IMR-90 (cell line): ENCODE measurements at regions not wholly inside any gene's neighbourhood (a gene's known extent, or its start where the extent isn't known, plus 50 kb on each side); places are given as distances from the start of the nearest gene placed in this dataset.

Source experiments
- ATAC-seq: fragments of 200-7000 bp; cut with Tn5 transposase; 2 replicates; pipeline ENCODE4 v1.9.1; 2020; ENCODE audit warnings: low read depth, mild to moderate bottlenecking, moderate library complexity
- BruUV-seq: library from RNA; stranded (reverse); fragments of 400-500 nt; replicated peaks from 2 replicates; lab custom pipeline; 2021; lab: Mats Ljungman, UMichigan
- CTCF ChIA-PET: fragments of 300-600 bp; formaldehyde crosslinking; extraction: SDS; loops from one replicate; lab custom pipeline; 2021; ENCODE audit warnings: antibody characterized with exemption; lab: Yijun Ruan, JAX
- POLR2A ChIA-PET: fragments of 300-600 bp; sonication (Branson Sonifier 250); formaldehyde crosslinking; loops from one replicate; lab custom pipeline; 2022; ENCODE audit warnings: antibody characterized with exemption; ENCODE audit not compliant: unreplicated experiment; lab: Charles Lee
- DNase-seq: peaks from one replicate; pipeline ENCODE4 v3.0.0; 2013
- H2AFZ ChIP-seq: replicated peaks from 2 replicates; pipeline ENCODE3; 2013; ENCODE audit warnings: low read length, mild to moderate bottlenecking; ENCODE audit not compliant: poor library complexity
- H2AK5ac ChIP-seq: 2 replicates; pipeline ENCODE4 v1.6.1; 2013; ENCODE audit warnings: low read depth, low read length, inconsistent platforms
- H2AK9ac ChIP-seq: replicated peaks from 2 replicates; pipeline ENCODE3; 2013; ENCODE audit warnings: mild to moderate bottlenecking, low read depth, low read length, moderate library complexity; ENCODE audit not compliant: poor library complexity
- H2BK120ac ChIP-seq: 2 replicates; pipeline ENCODE4 v1.6.1; 2013; ENCODE audit warnings: low read depth, low read length, inconsistent platforms
- H2BK15ac ChIP-seq: 3 replicates; pipeline ENCODE4 v1.6.1; 2013; ENCODE audit warnings: low read depth, low read length, inconsistent platforms
- H2BK20ac ChIP-seq: 2 replicates; pipeline ENCODE4 v1.6.1; 2013; ENCODE audit warnings: low read depth, mild to moderate bottlenecking, inconsistent platforms, low read length, moderate library complexity
- H2BK5ac ChIP-seq: 2 replicates; pipeline ENCODE4 v1.6.1; 2013; ENCODE audit warnings: mild to moderate bottlenecking, low read depth, low read length, inconsistent platforms; ENCODE audit not compliant: poor library complexity, severe bottlenecking
- H3K14ac ChIP-seq: replicated peaks from 2 replicates; pipeline ENCODE4 v1.6.1; 2013; ENCODE audit warnings: low read depth, low read length, inconsistent platforms
- H3K18ac ChIP-seq: 2 replicates; pipeline ENCODE4 v1.6.1; 2013; ENCODE audit warnings: low read depth, low read length, control low read depth
- H3K23ac ChIP-seq: 2 replicates; pipeline ENCODE4 v1.6.1; 2013; ENCODE audit warnings: low read depth, low read length, inconsistent platforms
- H3K27ac ChIP-seq: 2 replicates; pipeline ENCODE4 v1.5.1; 2013; ENCODE audit warnings: mild to moderate bottlenecking, control low read depth, low read length; ENCODE audit not compliant: insufficient read depth
- H3K27me3 ChIP-seq: 2 replicates; pipeline ENCODE4 v1.6.1; 2013; ENCODE audit warnings: low read length; ENCODE audit not compliant: control insufficient read depth, insufficient read depth
- H3K36me3 ChIP-seq: 2 replicates; pipeline ENCODE4 v1.6.1; 2013; ENCODE audit warnings: low read length, mixed read lengths; ENCODE audit not compliant: control insufficient read depth, insufficient read depth
- H3K4ac ChIP-seq: 2 replicates; pipeline ENCODE4 v1.6.1; 2013; ENCODE audit warnings: low read depth, low read length, inconsistent platforms
- H3K4me1 ChIP-seq: 2 replicates; pipeline ENCODE4 v1.6.1; 2013; ENCODE audit warnings: low read length, mixed read lengths; ENCODE audit not compliant: control insufficient read depth, insufficient read depth
- H3K4me2 ChIP-seq: 2 replicates; pipeline ENCODE4 v1.6.1; 2013; ENCODE audit warnings: low read depth, mild to moderate bottlenecking, control low read depth, low read length, moderate library complexity
- H3K4me3 ChIP-seq: 2 replicates; pipeline ENCODE4 v1.5.1; 2013; ENCODE audit warnings: low read depth, mild to moderate bottlenecking, control low read depth, low read length, moderate library complexity; ENCODE audit not compliant: insufficient read depth
- H3K56ac ChIP-seq: 2 replicates; pipeline ENCODE4 v1.6.1; 2013; ENCODE audit warnings: low read length, inconsistent platforms; ENCODE audit not compliant: insufficient read depth; ENCODE audit errors: extremely low read depth
- H3K79me1 ChIP-seq, 2 experiments: 2 replicates each; pipeline ENCODE4 v1.6.1; 2013; ENCODE audit warnings: low read length in 2 of 2, inconsistent platforms in 1 of 2, low read depth in 1 of 2
- H3K9ac ChIP-seq: 2 replicates; pipeline ENCODE4 v1.6.1; 2013; ENCODE audit warnings: low read depth, low read length, control low read depth
- H3K9me1 ChIP-seq: 2 replicates; pipeline ENCODE4 v1.6.1; 2013; ENCODE audit warnings: low read length, inconsistent platforms; ENCODE audit not compliant: insufficient read depth
- H3K9me3 ChIP-seq: 2 replicates; pipeline ENCODE4 v1.6.1; 2013; ENCODE audit warnings: low read length; ENCODE audit not compliant: control insufficient read depth, insufficient read depth
- H4K20me1 ChIP-seq: 2 replicates; pipeline ENCODE4 v1.6.1; 2013; ENCODE audit warnings: low read length, inconsistent platforms; ENCODE audit not compliant: insufficient read depth
- H4K5ac ChIP-seq: 2 replicates; pipeline ENCODE4 v1.6.1; 2013; ENCODE audit warnings: mild to moderate bottlenecking, low read depth, low read length, control low read depth
- H4K8ac ChIP-seq, 2 experiments: 2 replicates each; pipeline ENCODE4 v1.6.1; 2013; ENCODE audit warnings: low read depth in 2 of 2, low read length in 2 of 2, control low read depth in 1 of 2, inconsistent platforms in 1 of 2
- H4K91ac ChIP-seq: 2 replicates; pipeline ENCODE4 v1.6.1; 2013; ENCODE audit warnings: low read depth, low read length, inconsistent platforms; ENCODE audit not compliant: insufficient read depth
- BHLHE40 ChIP-seq: fragments of 150-350 bp; IDR thresholded peaks from 2 replicates; pipeline ENCODE4 v1.6.1; 2016; ENCODE audit warnings: mild to moderate bottlenecking, low read depth, low read length
- CEBPB ChIP-seq: IDR thresholded peaks from 2 replicates; pipeline ENCODE4 v1.6.1; 2012; ENCODE audit warnings: low read depth, low read length, improper control_type of control experiment
- CHD1 ChIP-seq: IDR thresholded peaks from 2 replicates; pipeline ENCODE4 v1.6.1; 2012; ENCODE audit warnings: low read depth, low read length, improper control_type of control experiment
- CTCF ChIP-seq: conservative IDR thresholded peaks from 2 replicates; pipeline ENCODE4 v1.5.1; 2012; ENCODE audit warnings: mild to moderate bottlenecking, low read depth, low read length, improper control_type of control experiment
- ELK1 ChIP-seq: fragments of 150-350 bp; IDR thresholded peaks from 2 replicates; pipeline ENCODE4 v1.6.1; 2016; ENCODE audit warnings: low read depth, mild to moderate bottlenecking, low read length, moderate library complexity, borderline replicate concordance
- FOS ChIP-seq: fragments of 150-350 bp; IDR thresholded peaks from 2 replicates; pipeline ENCODE4 v1.6.1; 2016; ENCODE audit warnings: low read depth, low read length
- MAFK ChIP-seq: IDR thresholded peaks from 2 replicates; pipeline ENCODE4 v1.6.1; 2012; ENCODE audit warnings: low read depth, low read length, improper control_type of control experiment
- MAZ ChIP-seq: IDR thresholded peaks from 2 replicates; pipeline ENCODE4 v1.6.1; 2012; ENCODE audit warnings: low read depth, mild to moderate bottlenecking, low read length, improper control_type of control experiment, moderate library complexity, borderline replicate concordance
- NFE2L2 ChIP-seq: fragments of 150-350 bp; IDR thresholded peaks from 2 replicates; pipeline ENCODE4 v1.6.1; 2016; ENCODE audit warnings: low read depth, mild to moderate bottlenecking, low read length
- RFX5 ChIP-seq: IDR thresholded peaks from 2 replicates; pipeline ENCODE4 v1.8.0; 2012; ENCODE audit warnings: low read depth, mild to moderate bottlenecking, low read length, moderate library complexity
- SMC3 ChIP-seq: fragments of 150-350 bp; IDR thresholded peaks from 2 replicates; pipeline ENCODE4 v1.6.1; 2016; ENCODE audit warnings: low read depth, mild to moderate bottlenecking, antibody characterized with exemption, low read length, moderate library complexity
- USF2 ChIP-seq: fragments of 150-350 bp; IDR thresholded peaks from 2 replicates; pipeline ENCODE4 v1.6.1; 2017; ENCODE audit warnings: mild to moderate bottlenecking, antibody characterized with exemption, low read length, low read depth
- WGBS, 2 experiments: methylation state at CpG; one replicate each; pipeline versions ENCODE4 v1.1.5 to v1.1.7; 2013; ENCODE audit warnings: missing lambda C conversion rate in 2 of 2; ENCODE audit not compliant: insufficient read length in 1 of 2; ENCODE audit errors: extremely low coverage in 2 of 2; 5-methylcytosine and 5-hydroxymethylcytosine counted together
- dilution Hi-C: fragments of 300-500 bp; cut with HindIII; formaldehyde crosslinking; loops from one replicate; pipeline ENCODE4 v1.14.3; 2018; ENCODE audit warnings: low sequenced_read_pairs; ENCODE audit not compliant: unreplicated experiment
- in situ Hi-C: fragments of 300-500 bp; cut with MboI; formaldehyde crosslinking; loops from 3 replicates; pipeline ENCODE4 v1.14.3; 2019; ENCODE audit warnings: low sequenced_read_pairs, inconsistent platforms, mixed read lengths
- intact Hi-C: fragments of 100-400 bp; cut with micrococcal nuclease; formaldehyde crosslinking; loops from 2 replicates; pipeline ENCODE4 v1.10.0; 2022

- no peak overlapping the region for H3K4me2 ChIP-seq
- no peak overlapping the region for H3K23ac ChIP-seq
- no peak overlapping the region for H3K56ac ChIP-seq
- DNase-seq: no peak
- no peaks in the 10 kb centered on the region; the same call in 1 of the 2 replicates for H3K9me1 ChIP-seq
- dilution Hi-C loops (no loop called here), intact Hi-C loops (no loop called here), in situ Hi-C loops (no loop called here)
- H2BK5ac ChIP-seq: no peak overlapping the region
- POLR2A ChIA-PET: no interaction called here
- CTCF ChIA-PET: no interaction called here
- no peaks in the 10 kb centered on the region for H3K9me3 ChIP-seq
- no peak overlapping the region for H2BK120ac ChIP-seq
- no peak overlapping the region for H2AK9ac ChIP-seq
- H3K79me1 ChIP-seq: no peaks in the 10 kb centered on the region
- H4K8ac ChIP-seq: no peak overlapping the region
- no peak overlapping the region for H4K5ac ChIP-seq
- H2BK15ac ChIP-seq: no peak overlapping the region
- no peak overlapping the region for H3K14ac ChIP-seq
- H3K4me3 ChIP-seq: no peak overlapping the region
- H4K20me1 ChIP-seq: no peaks in the 10 kb centered on the region
- BruUV-seq: no TSS peak
- no CpG with 5 or more reads among the region's 2 CpGs for WGBS, 2 experiments
- H3K4me1 ChIP-seq: peaks cover 13% of the 10 kb centered on the region
- H2AK5ac ChIP-seq: no peak overlapping the region
- H3K9ac ChIP-seq: no peak overlapping the region
- H3K4ac ChIP-seq: no peak overlapping the region
- no peak overlapping the region for H4K91ac ChIP-seq
- no peak overlapping the region for H3K18ac ChIP-seq
- H3K27me3 ChIP-seq: no peaks in the 10 kb centered on the region
- H3K36me3 ChIP-seq: no peaks in the 10 kb centered on the region
- no peak overlapping the region for H3K27ac ChIP-seq
- no peak overlapping the region for H2AFZ ChIP-seq
- ATAC-seq: no peak
- no peak for TF ChIP-seq BHLHE40
- no peak for TF ChIP-seq FOS
- TF ChIP-seq MAZ: no peak
- TF ChIP-seq CEBPB: no peak
- no peak for TF ChIP-seq CTCF
- TF ChIP-seq SMC3: no peak
- TF ChIP-seq NFE2L2: no peak
- TF ChIP-seq USF2: no peak
- no peak for TF ChIP-seq ELK1
- no peak for TF ChIP-seq RFX5
- no peak for TF ChIP-seq MAFK
- no peak for TF ChIP-seq CHD1
- no peak overlapping the region for H2BK20ac ChIP-seq
Observed at GRCh38 chr3:117626577-117626976, 917.0 kb downstream of the TUSC7 start.
